CD4-positive, alpha-beta T cell treated with Interleukin-6 for 4 hours (primary cell): ENCODE measurements at regions not wholly inside any gene's neighbourhood (a gene's known extent, or its start where the extent isn't known, plus 50 kb on each side); places are given as distances from the start of the nearest gene placed in this dataset.
"Not testable (repeated sequence)": the region's sequence is repeated elsewhere in the genome, so short reads cannot be mapped to it uniquely, and the experiment has no call there.

Source experiments
- DNase-seq: peaks from one replicate; pipeline ENCODE4 v3.0.0-alpha.2; 2020; ENCODE audit warnings: mixed read lengths

DNA sequence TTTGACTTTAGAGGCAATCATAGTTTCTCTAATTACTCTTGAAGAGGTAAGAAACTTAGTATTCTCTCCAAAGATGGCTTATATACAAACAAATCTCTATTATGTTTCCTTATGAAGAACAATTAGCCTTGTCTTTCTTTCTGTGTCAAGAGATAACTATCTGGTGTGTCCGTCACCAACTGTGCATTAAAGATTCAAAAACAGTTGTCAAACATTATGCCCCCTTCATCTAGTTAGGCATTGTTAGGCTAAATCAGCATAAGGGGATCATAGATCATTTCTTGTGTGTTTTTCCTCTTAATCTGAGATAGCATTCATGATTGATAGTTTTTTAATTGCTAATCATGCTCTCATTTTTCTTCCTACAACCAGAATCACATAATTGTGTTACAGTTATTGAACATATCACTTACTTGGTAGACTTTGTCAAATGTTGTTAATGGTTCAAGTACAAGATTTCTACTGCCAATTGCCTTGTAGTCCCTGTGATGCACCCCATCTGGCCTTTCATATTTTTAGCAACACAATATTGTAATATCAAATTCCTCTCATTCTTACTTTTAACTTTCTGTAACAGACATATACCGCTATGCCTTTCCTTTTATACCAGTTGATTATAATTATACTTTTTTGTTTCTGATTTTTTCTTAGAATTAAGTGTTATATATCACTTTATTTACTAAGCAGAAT, 612.7 kb downstream of the SLITRK6 start:
- no peak for DNase-seq

GRCh38 chr13:85174291-85174690, 624.9 kb downstream of the SLITRK6 start:
- no peak for DNase-seq

DNA sequence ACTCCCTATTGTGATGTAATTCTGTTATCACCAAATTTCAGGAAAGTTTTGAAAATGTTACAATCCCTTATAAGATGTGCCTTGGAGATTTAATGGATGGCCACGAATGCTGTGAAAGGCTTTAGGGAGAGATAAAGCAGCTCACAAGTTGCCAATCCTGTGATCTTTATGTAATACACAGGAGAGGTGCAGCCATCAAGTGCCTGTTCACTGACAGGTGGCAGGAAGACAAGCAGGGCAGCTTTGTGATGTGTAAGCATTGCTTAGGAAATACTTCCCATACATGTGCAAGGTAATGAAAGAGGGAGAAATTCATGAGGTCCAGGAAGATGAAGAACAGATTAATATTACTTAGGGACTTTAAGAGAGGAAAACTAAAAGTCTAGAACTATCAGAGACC, 628.8 kb downstream of the SLITRK6 start:
- DNase-seq = no peak

GRCh38 chr13:85166891-85167290, 632.3 kb downstream of the SLITRK6 start:
- no peak for DNase-seq

- DNase-seq = no peak
Observed at GRCh38 chr13:85163063-85163462, 636.2 kb downstream of the SLITRK6 start.

DNA sequence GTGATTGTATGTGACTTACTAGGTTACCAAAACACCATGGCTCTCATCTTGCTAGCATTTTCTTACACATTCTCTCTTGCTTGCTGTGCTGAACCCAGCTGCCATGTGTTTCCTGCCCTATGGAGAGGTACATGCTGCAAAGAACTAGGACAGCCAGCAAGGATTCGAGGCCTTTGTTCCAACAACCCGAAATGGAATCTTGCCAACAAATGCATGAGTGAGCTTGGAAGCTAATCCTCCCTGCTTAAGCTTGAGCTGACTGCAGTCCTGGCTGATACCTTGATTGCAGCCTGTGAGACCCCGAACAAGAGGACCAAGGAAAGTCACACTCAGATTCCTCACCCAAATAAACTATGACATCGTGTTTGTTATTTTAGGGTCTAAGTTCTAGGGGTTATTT, 651.2 kb downstream of the SLITRK6 start:
- DNase-seq = no peak

DNA sequence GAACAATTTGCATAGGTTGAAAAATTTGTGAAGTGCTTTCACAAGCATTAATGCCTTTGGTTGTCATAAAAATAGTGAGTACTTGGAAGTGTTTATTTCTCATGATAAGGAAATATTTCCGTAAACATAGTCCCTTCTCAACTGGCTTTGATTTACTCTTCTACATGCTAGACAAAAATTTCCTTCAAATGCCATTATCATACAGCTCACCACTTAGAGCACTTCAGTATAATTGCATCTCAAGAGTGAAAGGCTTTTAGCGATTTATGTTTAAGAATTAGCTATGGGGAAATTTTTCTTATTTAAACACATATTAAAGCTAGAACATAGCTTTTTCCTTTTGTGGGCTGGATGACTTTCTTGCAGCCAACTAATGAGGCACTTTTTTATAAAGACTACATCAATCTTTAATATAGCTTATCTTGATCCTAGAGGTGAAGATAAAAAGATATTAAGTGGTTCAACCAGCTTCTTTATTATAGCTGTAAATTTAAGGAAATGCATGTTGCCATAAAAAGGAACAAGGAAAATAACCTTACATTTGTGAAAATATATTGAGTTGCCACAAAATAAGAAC, 656.8 kb downstream of the SLITRK6 start:
- no peak for DNase-seq

- no peak for DNase-seq
Observed at GRCh38 chr13:85141401-85141800, 657.8 kb downstream of the SLITRK6 start.

- no peak for DNase-seq
Observed at GRCh38 chr13:85140192-85140591, 659.0 kb downstream of the SLITRK6 start.

DNA sequence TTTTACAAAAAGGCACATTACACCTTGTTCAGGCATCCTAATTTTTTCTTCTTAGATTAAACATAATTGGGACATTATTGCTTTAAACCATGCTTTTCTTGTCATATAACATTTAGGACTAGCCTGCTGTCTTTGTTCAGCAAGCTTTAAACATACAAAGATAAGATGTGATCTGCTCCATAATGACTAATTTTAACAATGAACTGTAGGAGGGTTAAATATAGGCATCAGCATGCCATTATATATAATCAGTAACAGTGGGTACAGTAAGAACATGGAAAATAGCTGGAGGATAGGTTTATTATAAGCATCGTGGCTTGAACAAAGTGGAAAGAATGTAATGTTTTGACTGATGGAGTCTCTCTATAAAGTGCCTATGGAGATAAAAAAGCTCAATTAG, 661.7 kb downstream of the SLITRK6 start:
- no peak for DNase-seq

DNA sequence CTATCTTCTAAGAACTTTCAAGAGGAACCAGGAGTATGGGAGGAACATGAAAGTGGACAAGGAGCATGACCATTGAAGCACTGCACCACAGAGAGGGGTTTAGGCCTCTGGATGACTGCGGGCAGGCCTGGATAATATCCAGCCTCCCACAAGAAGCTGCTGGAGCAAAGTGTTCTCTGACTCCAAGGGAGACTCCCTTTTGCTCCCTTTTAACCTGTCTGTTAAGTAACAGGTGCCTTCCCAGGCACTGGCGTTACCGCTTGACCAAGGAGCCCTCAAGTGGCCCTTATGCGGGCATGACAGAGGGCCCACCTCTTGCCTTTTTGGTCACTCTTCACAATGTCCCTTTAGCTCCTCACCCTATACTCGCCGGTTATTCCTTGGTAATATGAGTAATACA, 666.2 kb downstream of the SLITRK6 start:
- DNase-seq = no peak

DNA sequence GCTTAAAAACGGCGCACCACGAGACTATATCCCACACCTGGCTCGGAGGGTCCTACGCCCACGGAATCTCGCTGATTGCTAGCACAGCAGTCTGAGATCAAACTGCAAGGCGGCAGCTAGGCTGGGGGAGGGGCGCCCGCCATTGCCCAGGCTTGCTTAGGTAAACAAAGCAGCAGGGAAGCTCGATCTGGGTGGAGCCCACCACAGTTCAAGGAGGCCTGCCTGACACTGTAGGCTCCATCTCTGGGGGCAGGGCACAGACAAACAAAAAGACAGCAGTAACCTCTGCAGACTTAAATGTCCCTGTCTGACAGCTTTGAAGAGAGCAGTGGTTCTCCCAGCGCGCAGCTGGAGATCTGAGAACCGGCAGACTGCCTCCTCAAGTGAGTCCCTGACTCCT, 675.7 kb downstream of the SLITRK6 start:
- not testable (repeated sequence) for DNase-seq

GRCh38 chr13:85108356-85108755, 690.9 kb downstream of the SLITRK6 start:
- DNase-seq = no peak

GRCh38 chr13:85099245-85099644, 700.0 kb downstream of the SLITRK6 start:
- DNase-seq = no peak

- no peak for DNase-seq
Observed at GRCh38 chr13:85095418-85096272, 703.6 kb downstream of the SLITRK6 start.

- DNase-seq = no peak
Observed at GRCh38 chr13:85093808-85094207, 705.4 kb downstream of the SLITRK6 start.

DNA sequence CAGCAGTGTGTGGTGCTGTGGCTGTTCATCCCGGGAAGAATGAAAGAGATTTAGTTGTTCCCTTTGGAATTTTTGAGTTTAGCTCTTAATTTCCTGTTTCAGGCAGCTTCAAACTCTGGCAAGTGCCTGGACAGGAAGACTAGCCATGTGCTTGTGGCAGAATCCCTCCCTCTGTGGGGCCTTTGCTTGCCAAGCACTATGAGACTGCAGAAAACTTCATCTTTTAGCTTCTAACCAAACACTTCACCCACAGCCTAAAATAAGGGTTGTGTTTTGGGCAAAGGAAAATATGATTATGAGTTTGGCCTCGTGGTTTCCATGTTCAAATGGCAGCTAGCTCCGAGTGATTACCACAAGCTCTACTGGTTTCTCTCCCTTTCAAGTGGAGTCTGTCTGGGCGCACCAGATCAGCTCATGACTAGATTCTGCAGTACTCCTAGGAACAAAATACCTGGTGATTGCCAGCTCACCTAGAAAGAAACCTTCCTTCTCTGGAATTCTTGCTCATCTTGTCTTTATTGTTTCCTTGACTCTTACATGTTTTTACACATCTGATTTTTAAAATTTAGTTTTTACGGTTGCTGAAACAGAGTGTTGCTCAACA, 707.5 kb downstream of the SLITRK6 start:
- DNase-seq = no peak

DNA sequence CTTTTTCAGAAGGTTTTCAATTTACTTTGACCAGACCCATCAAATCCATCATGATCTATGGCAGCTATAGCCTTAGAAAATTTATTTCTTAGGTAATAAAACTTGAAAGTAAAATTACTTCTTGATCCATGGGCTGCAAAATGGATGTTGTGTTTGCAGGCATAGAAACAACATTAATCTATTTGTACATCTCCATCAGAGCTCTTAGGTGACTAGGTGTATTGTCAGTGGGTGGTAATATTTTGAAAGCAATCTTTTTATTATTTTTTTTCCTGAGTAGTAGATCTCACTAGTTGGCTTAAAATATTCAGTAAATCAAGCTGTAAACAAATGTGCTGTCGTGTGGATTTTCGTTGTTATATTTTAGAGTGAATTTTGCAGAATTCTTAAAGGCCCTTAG, 710.0 kb downstream of the SLITRK6 start:
- DNase-seq = no peak

- DNase-seq = no peak
Observed at GRCh38 chr13:85080691-85081090, 718.5 kb downstream of the SLITRK6 start.

- no peak for DNase-seq
Observed at GRCh38 chr13:85076343-85076742, 722.9 kb downstream of the SLITRK6 start.

DNA sequence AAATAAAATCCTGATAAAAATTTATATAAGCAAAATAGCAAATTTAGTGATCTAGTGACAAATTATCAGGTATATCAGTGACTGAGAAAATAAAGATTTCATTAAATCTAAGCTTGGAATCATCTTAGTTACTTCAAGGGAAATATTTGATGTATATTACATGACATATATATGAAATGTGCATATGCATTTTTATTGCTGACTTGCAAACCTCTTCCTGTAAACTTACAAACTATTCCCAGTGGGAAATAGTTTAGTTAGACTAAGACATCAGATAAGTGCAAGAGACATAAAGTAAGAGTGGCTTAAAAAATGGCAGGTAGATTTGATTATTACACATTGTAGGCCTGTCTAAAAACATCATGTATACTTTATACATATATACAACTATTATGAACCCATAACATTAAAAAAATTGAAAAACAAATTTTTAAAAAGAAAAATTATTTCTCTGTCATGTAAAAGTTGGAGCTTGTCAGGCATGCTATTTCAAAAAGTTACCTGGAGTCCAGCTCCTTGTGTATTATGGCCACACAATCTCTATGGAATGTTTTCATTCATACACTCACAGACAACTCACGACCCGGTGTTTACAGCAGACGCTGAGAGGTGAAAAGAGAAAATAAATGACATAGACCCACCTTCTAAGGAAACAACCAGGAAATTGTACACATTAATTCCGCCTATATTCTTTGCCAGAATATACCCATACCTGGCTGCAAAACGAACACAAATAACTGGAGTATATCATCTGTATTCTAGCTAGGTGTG, 724.5 kb downstream of the SLITRK6 start:
- DNase-seq = no peak

GRCh38 chr13:85068231-85068630, 731.0 kb downstream of the SLITRK6 start:
- DNase-seq = no peak

GRCh38 chr13:85040215-85040614, 759.0 kb downstream of the SLITRK6 start:
- DNase-seq = no peak
